ENCODE measurements at regions not wholly inside any gene's neighbourhood (a gene's known extent, or its start where the extent isn't known, plus 50 kb on each side); places are given as distances from the start of the nearest gene placed in this dataset.

DNA sequence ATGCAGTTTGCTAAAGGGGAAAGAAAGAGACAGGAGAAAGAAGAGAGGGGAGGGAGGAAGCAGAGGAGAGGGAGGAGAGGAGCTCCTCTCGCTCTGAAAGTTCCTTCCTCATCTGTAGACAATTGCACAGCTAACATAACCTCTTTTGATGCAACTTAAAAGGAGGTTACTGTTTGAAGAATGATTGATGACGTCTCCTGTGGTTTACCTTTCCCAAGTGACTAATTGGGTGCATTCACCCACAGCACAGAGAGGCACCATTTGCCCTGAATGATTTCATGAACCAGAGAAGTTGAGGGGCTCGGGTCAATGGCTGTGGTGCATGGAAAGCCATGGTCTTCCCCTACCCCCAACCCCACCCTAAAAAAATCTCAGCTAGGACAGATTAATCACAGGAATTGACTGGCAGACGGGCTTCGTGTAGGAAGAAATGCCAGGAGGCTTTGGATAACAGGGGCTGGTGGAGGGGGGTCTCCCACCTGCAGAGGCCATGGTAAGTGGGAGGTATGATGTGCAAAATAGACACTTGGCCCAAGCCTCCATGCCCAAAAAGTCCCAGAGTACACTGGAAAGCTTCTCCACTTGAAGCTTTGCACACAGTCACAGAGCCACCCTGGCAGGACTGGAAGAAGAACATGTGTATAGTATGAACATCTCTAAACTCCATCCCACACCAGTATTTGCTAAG is 213.7 kb downstream of the ANKRD60 start:
- TF ChIP-seq, protein P1, sequence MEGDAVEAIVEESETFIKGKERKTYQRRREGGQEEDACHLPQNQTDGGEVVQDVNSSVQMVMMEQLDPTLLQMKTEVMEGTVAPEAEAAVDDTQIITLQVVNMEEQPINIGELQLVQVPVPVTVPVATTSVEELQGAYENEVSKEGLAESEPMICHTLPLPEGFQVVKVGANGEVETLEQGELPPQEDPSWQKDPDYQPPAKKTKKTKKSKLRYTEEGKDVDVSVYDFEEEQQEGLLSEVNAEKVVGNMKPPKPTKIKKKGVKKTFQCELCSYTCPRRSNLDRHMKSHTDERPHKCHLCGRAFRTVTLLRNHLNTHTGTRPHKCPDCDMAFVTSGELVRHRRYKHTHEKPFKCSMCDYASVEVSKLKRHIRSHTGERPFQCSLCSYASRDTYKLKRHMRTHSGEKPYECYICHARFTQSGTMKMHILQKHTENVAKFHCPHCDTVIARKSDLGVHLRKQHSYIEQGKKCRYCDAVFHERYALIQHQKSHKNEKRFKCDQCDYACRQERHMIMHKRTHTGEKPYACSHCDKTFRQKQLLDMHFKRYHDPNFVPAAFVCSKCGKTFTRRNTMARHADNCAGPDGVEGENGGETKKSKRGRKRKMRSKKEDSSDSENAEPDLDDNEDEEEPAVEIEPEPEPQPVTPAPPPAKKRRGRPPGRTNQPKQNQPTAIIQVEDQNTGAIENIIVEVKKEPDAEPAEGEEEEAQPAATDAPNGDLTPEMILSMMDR (conservative IDR thresholded peaks at IDR 0.05; ENCODE audit: low read length), result no peak
- no peak for TF ChIP-seq EZH2phosphoT487 (IDR thresholded peaks at IDR 0.05; ENCODE audit: borderline replicate concordance)
